Kidney (tissue), 13 donors: ENCODE measurements at regions not wholly inside any gene's neighbourhood (a gene's known extent, or its start where the extent isn't known, plus 50 kb on each side); places are given as distances from the start of the nearest gene placed in this dataset.

ENCODE experiments used
- DNase-seq, 5 donors: peaks; one replicate each; pipeline ENCODE4 v3.0.0-alpha.2; 2013 to 2020
- FAIRE-seq: peaks from 2 replicates; lab custom pipeline; 2012; peaks lifted over from hg19 to GRCh38; lab: Jason Lieb, UNC
- H3K27ac ChIP-seq, 2 donors: one replicate each; pipeline ENCODE4 v1.7.0; 2013; ENCODE audit warnings: low read depth in 2 of 2, low read length in 2 of 2, inconsistent platforms in 1 of 2
- H3K27me3 ChIP-seq: one replicate; pipeline ENCODE4 v1.7.1; 2013; ENCODE audit warnings: low read length, inconsistent platforms; ENCODE audit not compliant: control insufficient read depth, insufficient read depth
- H3K36me3 ChIP-seq, 3 donors: one replicate each; pipeline versions ENCODE4 v1.7.0 to v1.7.1; 2013; ENCODE audit warnings: low read length in 3 of 3, control low read depth in 1 of 3, inconsistent platforms in 1 of 3; ENCODE audit not compliant: insufficient read depth in 3 of 3, control insufficient read depth in 2 of 3
- H3K4me1 ChIP-seq, 3 donors: one replicate each; pipeline versions ENCODE4 v1.7.0 to v1.7.1; 2013; ENCODE audit warnings: low read length in 3 of 3, inconsistent platforms in 1 of 3, low read depth in 1 of 3; ENCODE audit not compliant: control insufficient read depth in 2 of 3, insufficient read depth in 2 of 3
- H3K4me3 ChIP-seq, 3 donors: one replicate each; pipeline versions ENCODE4 v1.7.0 to v1.8.1; 2013; ENCODE audit warnings: low read length in 3 of 3, control low read depth in 1 of 3, inconsistent platforms in 1 of 3
- H3K9ac ChIP-seq, 3 donors: one replicate each; pipeline versions ENCODE4 v1.7.0 to v1.7.1; 2013; ENCODE audit warnings: low read length in 3 of 3, control low read depth in 1 of 3, inconsistent platforms in 1 of 3
- H3K9me3 ChIP-seq, 3 donors: one replicate each; pipeline versions ENCODE4 v1.7.0 to v1.7.1; 2013; ENCODE audit warnings: low read length in 3 of 3, control low read depth in 1 of 3, inconsistent platforms in 1 of 3; ENCODE audit not compliant: control insufficient read depth in 2 of 3, insufficient read depth in 1 of 3
- CTCF ChIP-seq: IDR thresholded peaks from 3 replicates; pipeline ENCODE4 v1.5.1; 2012; ENCODE audit warnings: mild to moderate bottlenecking, moderate library complexity, borderline replicate concordance; ENCODE audit not compliant: insufficient read depth; ENCODE audit errors: extremely low read depth
- intact Hi-C: fragments of 100-400 bp; cut with DNase I; formaldehyde crosslinking; loops from one replicate; pipeline ENCODE4 v1.11.1; 2022
- donor health status: control.
- donor health status: control.
- donor health status: control.
- donor health status: control.
- donor health status: control.
- donor health status: DM: yes; HTN: yes; CAD: no.
- donor health status: Normal renal cell carcinoma (clear cell type).

- no peak for FAIRE-seq
- H3K9ac ChIP-seq: no peak overlapping the region
Observed at GRCh38 chr13:91240341-91240740, 107.1 kb upstream of the MIR17HG start.

GRCh38 chr13:91241221-91241933 is 106.1 kb upstream of the MIR17HG start:
- Histone ChIP-seq H3K36me3 (no peaks in the 10 kb centered on the region), H3K4me1 (no peaks in the 10 kb centered on the region), H3K27me3 (no peaks in the 10 kb centered on the region), H3K9ac (no peak overlapping the region), H3K4me3 (no peak overlapping the region), H3K9me3 (no peaks in the 10 kb centered on the region), H3K27ac (no peak overlapping the region)
- no peak for TF ChIP-seq CTCF
- DNase-seq (no peak), FAIRE-seq (no peak)
- intact Hi-C loops: no loop called here

More at GRCh38 chr13:91240341-91240740, 107.1 kb upstream of the MIR17HG start:
- Histone ChIP-seq H3K4me1 (no peaks in the 10 kb centered on the region), H3K27me3 (no peaks in the 10 kb centered on the region), H3K36me3 (no peaks in the 10 kb centered on the region), H3K27ac (no peak overlapping the region), H3K4me3 (no peak overlapping the region), H3K9me3 (no peaks in the 10 kb centered on the region)
- no peak for TF ChIP-seq CTCF
- DNase-seq: no peak
- intact Hi-C loops: no loop called here

- intact Hi-C loops: no loop called here
- Histone ChIP-seq H3K9me3 (no peaks in the 10 kb centered on the region), H3K4me1 (no peaks in the 10 kb centered on the region), H3K9ac (no peak overlapping the region), H3K27me3 (no peaks in the 10 kb centered on the region), H3K27ac (no peak overlapping the region), H3K36me3 (no peaks in the 10 kb centered on the region), H3K4me3 (no peak overlapping the region)
- DNase-seq (no peak), FAIRE-seq (no peak)
- TF ChIP-seq CTCF: no peak
Observed at GRCh38 chr13:91242652-91243051, 104.8 kb upstream of the MIR17HG start.
